KBM-7 (cell line): ENCODE measurements at regions not wholly inside any gene's neighbourhood (a gene's known extent, or its start where the extent isn't known, plus 50 kb on each side); places are given as distances from the start of the nearest gene placed in this dataset.
A peak's percentile ranks its signal among the peaks of the same experiment; 100 is the strongest.
"Not testable (repeated sequence)": the region's sequence is repeated elsewhere in the genome, so short reads cannot be mapped to it uniquely, and the experiment has no call there.

Experiments used
- DNase-seq: peaks from one replicate; pipeline ENCODE4 v3.0.0-alpha.2; 2015
- in situ Hi-C: fragments of 300-500 bp; cut with MboI; formaldehyde crosslinking; loops from 2 replicates; pipeline ENCODE4 v1.14.3; 2020; ENCODE audit warnings: low sequenced_read_pairs, low pct_unique_long_range_greater_than_20kb, mixed read lengths

DNA sequence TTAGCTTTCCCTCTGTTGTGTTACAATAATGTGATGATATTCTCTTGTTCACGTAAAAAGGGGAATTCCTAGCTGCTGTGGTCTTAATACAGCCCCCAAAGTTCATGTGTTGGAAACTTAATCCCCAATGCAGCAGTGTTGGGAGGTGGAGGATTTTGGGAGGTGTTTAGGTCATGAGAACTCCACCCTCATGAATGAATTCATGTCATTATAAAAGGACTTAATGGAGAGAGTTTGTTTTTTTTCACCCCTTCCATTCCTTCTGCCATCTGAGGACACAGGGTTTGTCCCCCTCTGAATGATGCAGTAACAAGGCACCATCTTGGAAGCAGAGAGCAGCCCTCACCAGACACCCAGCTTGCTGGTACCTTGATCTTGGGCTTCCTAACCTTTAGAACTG lies 253.4 kb upstream of the DDHD1 start:
- DNase-seq = no peak
- in situ Hi-C loops = no loop called here

DNA sequence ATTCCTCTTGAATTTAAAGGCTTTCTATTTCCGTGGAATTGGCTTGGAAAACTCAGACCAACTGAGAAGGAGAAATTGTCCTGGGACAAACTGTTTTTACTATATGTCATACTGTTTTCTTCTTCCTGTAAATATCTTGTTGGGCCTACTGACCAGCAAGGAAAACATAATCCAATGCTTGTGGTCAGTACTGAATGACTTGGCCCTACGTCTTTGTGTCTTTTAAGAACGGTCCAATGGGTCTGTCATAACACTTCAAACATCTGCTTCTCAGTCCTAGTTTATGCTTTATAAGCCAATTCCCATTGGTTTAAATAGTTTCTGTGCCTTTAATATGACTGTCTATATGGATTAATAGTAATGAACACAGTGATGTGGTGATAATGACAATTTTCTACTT lies 248.5 kb upstream of the DDHD1 start:
- in situ Hi-C loops = no loop called here

DNA sequence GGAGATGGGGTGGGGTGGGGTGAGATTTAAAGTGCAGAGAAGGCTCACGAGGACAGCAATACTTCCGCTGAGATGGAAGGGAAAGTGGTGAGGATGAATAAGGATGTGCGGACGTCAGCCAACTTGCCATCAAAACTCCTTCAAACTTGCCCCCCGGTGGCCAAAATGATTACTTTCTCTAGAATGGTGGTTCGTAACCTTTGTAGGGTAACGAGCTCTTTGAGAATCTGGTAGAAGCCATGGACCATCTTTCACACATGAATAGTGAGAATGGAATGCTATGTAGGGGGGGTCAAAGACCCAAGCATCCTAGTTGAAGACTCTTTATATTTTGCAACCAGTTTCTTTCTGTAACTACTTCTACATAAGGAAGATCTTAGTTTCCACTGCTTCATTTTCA lies 245.9 kb upstream of the DDHD1 start:
- DNase-seq = peak; percentile 38

More for the DNA sequence above, 248.5 kb upstream of the DDHD1 start:
- no peak for DNase-seq

DNA sequence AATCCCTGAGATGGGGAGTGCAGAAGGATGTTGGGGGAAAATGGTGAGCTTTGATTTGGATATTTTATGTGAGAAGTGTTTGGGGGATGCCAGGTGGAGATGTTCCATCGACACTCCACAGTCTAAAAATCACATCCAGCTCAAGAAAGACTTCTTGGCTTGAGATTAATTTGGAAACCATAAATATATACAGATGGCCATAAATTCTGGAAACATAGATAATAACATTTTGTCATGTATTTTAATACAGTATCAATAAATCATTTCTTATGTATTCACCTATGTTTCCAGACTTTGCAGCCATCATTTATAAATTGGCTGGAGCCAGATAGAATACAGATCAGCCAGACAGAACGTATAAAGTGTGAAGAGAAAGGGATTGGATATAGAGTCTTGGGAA lies 245.5 kb upstream of the DDHD1 start:
- in situ Hi-C loops = no loop called here

More for the DNA sequence above, 245.9 kb upstream of the DDHD1 start:
- in situ Hi-C loops = no loop called here

DNA sequence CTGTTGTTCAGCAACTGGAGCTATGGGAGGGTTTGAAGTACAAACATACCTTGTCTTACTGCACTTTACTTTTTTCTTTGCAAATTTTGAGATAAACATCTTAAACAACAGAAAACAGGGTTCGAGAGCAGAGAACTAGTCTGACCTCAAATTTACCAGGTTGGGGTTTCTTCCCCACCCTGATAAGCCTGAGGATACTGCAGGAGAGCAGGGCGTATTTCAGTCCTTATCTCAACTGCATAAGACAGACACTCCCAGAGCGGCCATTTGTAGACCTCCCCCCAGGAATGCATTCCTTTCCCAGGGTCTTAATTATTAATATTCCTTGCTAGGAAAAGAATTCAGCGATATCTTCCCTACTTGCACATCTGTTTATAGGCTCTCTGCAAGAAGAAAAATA lies 242.1 kb upstream of the DDHD1 start:
- in situ Hi-C loops, DNase-seq: not testable (repeated sequence)

More for the DNA sequence above, 245.5 kb upstream of the DDHD1 start:
- no peak for DNase-seq

DNA sequence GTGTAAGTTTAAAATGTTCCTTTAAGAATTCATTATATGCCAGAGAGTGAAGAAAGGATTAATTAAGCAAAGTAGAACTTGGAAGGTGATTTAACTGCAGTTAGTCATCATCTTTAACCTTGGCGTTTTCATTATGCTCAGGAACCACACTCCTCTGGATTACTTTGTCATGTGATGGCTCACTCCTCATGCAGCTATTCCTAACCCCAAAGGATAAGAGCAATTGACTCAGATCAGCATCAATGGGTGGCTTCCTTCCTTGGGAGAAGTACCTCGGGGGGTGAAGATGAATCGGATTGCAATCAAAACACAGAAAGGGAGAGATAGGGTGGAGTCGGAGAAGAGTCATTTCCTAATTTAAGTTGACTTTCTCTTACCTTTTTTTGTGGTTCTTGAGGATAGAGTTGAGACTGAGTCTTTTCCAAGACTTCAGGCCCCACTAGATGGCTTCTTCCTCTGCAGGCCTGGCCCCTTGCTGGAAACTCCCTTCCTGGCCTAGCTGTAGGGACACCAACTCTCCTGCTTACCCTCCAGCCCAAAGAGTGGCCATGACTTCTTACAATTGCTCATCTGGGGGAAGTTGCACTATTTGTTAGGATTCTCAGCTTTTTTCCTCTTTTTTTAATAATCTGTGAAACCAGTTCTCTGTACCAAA lies 238.6 kb upstream of the DDHD1 start:
- in situ Hi-C loops = no loop called here
- DNase-seq = no peak

DNA sequence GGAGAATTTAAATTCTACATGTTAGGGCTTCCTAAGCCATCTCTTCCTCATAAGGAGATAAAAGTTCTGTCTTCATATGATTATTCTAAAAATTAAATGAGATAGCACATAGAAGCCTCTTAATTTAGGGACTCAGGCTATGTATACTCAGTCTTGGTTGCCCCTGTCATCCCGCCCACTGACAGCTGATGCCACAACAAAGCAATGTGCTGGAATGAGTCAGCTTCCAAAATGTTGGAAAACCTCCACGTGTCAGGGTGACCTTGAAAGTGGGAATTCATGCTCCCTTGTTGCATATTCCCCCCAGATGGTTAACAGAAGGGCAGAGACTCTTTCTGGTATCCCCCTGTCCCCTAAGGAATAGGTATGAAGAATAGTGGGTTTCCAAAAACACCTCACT lies 238.0 kb upstream of the DDHD1 start:
- DNase-seq = no peak

DNA sequence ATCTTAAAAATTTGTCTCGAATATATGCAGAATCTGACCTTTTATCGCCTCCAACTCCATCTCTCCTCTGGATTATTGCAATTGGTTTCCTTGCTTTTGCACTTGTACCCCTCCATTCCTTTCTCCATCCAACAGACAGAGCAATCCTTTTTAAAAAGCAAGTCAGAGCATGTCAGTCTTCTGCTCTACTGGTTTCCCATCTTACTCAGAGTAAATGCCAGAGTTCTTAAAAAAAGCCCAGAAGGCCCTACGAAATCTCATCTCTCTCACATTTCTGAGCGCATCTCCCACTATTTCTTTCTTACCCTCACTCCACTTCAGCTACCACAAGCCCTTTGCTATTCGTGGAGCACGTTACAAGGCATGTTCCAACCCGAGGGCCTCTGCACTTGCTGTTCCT lies 236.9 kb upstream of the DDHD1 start:
- DNase-seq = no peak
- in situ Hi-C loops = no loop called here

More for the DNA sequence above, 238.0 kb upstream of the DDHD1 start:
- in situ Hi-C loops = no loop called here

DNA sequence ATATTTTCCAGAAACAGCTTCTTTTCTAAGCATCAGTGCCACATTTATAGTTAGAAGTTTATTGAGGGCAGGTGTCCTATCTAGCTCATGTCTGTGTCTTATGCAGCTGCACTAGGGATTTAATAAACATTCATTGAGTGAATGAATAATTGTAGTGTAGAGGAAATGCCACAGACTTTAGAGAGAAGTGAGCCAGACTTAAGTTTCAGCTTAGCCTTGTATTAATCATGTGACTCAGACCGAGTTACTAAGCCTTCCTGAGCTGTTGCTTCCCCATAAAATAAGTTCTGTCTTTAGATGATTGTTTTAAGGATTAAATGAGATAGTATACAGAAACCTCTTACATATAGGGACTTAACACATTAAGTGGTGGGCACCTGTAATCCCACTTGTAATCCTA lies 236.1 kb upstream of the DDHD1 start:
- no peak for DNase-seq
- in situ Hi-C loops = no loop called here

DNA sequence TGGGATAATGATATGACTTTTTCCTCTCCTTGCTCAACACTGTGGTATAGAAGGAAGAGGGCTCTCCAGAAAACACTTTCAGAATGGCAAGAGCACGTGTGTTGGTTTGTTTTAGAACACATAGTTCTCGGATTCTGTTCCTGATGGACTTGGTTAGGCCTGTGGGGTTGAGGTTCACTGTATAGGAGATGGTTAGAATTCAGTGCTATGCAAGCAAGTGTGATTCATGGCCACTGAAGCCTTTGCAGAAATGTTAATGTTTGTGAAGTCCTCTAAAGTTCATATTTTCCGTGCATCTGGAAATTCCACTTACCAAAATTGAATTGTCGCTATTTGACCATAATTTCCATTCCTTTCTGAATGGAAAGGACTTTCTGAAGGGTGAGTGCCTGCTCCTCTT lies 233.2 kb upstream of the DDHD1 start:
- in situ Hi-C loops = no loop called here

DNA sequence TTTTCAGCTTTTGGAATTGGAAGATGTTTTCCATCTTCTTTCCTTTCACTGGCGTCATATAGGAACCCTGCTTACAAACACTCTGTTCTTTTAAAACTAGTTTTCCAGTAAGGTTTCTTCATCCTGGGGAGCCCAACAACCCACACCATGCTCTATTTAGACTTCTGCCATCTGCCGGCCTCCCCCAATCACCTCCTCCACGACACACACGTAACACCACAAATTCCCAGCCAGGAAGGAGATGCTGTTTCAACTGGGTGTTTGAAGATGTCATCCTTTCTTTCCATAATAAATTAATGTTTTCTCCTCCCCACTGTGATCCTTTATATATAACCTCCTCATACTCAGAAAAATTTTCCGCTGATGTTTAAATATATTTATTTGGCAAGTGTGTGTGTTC lies 231.4 kb upstream of the DDHD1 start:
- no peak for DNase-seq
- in situ Hi-C loops = no loop called here

More for the DNA sequence above, 233.2 kb upstream of the DDHD1 start:
- DNase-seq = no peak

DNA sequence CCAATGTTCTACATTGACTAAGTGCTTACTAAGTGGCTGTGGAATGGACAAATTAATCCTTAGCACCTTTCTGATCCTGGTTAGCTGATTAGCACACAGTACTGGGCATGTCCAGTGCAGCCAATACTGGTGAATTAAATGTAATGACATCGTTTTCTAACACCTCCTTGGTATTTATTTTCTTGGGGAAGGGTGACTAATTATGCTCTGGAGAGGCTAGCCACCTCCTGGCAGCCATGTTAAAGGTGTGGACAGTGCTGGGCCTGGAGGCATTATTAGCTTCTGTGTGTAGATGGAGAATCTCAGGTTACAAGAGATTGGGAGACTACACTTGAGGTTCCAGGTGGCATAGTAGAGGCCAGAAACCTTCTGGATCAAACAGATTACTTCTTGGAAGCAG lies 230.9 kb upstream of the DDHD1 start:
- no peak for DNase-seq
- in situ Hi-C loops = no loop called here

DNA sequence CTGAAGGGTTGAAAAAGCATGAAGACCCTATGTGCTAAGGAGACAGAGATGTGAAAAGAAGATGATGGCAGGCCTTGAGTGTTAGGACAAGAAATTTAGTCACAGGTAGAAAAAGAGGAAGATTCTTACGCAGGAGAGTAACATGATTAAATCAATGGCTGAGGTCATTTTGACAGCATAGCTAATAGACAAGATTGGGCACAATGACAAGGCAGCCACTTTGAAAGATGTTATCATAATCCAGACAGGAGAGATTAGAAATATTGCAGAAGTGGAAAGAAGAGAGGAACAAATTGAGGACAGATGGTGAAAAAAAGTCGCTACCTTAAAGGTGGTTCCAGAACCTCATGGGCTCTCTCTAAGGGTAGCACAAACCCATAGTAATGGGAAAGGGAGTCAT lies 228.8 kb upstream of the DDHD1 start:
- in situ Hi-C loops = no loop called here
- DNase-seq = no peak

DNA sequence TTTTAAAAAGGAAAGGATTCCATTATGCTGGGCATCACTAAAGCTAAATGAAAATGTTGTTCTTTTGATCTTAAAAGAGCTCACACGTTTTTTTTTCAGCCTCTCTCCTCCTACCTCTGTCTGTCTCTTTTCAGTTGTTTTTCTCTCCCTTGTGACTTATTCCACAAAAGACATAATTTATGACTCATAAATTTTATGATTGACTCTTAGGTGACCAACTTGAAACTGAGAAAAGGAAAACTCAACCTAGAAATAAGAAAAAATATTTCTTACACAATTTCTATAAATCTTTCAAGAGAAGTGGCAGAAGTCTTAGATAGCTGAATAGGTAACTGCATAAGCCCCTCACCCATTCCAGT lies 227.7 kb upstream of the DDHD1 start:
- no peak for DNase-seq
- in situ Hi-C loops = no loop called here

DNA sequence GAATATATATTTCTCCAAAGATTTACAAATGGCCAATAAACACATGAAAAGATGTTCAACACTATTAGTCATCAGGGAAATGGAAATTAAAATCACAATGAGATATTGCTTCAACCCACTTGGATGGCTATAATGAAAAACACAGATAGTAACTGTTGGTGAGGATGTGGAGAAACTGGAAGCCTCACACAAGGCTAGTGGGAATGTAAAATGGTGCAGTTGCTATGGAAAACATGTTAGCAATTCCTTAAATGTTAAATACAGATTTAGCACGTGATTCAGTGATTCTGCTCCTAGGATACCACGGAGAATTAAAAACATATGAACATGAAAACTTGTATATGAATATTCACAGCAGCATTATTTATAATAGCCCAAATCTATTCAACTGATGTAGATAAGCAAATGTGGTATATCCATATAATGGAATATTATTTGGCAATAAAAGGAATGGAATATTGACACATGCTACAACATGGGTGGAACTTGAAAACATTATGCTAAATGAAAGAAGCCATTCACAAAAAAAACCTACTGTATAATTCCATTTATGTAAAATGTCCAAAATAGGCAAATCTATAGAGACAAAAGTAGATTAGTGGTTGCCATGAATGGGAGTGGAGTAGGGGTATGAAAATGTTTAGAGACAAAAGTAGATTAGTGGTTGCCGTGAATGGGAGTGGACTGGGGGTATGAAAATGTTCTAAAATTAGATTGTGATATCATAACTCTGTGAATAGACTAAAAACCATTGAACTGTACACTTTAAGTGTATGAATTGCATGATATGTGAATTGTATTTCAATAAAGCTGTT lies 227.1 kb upstream of the DDHD1 start:
- in situ Hi-C loops = no loop called here
- no peak for DNase-seq

DNA sequence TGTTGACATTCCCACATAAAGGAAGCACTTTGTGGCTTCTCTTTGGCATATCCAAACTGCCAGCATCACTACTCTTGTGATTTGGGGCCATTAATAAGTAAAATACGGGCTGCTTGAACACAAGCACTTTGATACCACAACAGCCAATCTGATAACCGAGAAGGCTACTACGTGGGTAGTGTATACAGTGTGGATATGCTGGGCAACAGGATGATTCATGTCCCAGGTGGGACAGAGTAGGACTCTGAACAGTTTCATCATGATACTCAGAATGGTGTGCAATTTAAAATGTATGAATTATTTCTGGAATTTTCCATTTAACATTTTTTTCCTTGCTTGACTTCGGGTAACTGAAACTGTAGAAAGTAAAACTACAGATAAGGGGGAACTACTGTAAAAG lies 225.0 kb upstream of the DDHD1 start:
- in situ Hi-C loops = no loop called here
- no peak for DNase-seq

DNA sequence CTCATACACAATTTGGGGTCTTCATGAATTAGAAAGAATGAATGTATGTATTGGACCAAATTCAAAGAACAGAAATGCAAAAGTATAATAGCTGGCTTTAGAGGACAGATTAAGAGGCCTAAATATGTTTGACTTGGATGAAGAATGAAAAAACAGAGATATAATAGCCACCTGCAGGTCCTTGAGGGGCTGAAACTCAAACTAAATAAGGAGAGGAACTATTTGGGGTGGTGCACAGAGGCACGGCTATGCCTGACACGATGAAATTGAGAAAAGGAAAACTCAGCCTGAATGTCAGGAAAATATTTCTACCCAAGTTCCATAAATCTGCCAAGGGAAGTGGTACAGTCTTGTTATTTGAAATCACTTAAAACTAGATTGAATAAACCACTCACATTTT lies 222.9 kb upstream of the DDHD1 start:
- DNase-seq = no peak
- in situ Hi-C loops = no loop called here

DNA sequence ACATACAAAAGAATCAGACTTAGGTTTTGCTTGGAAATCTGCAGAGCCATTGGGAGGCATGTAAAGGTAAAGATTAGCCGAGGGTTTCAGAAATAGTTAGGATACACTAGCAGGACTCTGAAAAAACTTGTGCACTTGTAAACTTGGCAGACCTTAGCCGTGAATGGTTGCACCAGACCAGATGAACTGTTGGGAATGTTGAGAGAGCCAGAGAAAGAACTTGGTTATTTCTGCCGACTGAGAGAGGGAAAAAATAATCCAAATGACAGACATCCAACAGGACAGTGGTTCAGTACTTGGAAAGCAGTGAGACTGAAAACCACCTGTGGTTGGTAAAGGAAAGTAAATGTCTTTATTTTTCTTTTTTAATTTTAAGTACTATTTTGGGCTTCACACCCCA lies 222.5 kb upstream of the DDHD1 start:
- in situ Hi-C loops = no loop called here
- DNase-seq = no peak

DNA sequence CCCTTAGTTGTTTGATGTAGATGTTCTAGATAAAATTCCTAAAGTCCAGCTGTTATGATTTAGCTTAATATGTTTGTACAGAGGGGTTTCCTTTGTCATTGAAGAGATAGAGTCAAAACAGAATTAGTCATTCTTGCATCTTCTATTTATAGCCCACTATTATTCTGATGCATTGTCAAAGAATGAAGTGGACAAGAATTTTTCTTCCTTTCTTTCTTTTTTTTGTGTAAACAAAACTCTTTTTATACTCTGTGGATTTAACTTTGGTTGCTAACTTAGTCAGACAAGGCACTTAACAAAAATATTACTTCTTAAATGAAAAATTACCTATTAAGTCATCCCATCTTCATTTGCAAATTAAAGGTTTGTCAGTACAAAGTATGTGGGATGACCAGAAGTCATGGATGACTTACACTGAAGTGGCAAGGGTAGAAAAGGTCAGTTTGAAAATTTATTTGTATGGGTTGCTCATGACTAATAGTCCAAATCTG lies 215.6 kb upstream of the DDHD1 start:
- no peak for DNase-seq
- in situ Hi-C loops = no loop called here

DNA sequence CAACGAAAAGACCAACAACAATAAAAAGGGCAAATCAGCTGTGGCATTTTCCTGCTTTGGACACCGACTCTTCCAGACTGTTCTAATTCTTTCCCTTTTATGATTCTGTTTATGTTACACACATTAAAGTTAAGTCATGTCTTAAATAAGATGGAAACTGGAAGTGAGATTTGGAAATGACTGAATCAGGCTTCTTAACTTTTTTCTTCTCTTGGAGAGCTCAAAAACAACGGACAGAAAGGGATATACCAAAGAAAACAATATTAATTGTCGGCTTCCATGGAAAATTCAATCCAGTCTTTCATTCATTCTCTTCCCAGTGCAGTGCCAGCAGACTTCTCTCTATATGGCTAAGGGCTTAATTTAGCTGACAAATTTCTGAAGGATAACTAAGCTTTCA lies 214.9 kb upstream of the DDHD1 start:
- in situ Hi-C loops = no loop called here
- no peak for DNase-seq

DNA sequence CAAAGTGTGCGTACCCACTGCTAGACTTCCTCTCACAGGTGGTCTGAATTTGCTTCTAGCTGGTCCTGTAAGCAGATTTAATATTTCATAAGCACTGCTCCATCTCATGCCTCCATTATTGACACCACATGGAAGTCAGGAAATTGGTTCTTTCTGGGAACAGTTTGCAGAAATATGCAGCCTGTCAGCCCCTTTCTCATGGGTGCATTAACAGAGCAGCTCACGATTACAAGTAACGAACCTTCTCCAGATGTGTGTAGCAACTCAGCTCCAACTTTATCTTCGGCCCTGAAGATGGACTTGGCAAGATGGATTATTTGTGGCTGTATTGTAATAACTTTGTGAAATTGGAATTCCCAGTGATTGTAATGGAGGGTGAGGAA lies 214.5 kb upstream of the DDHD1 start:
- in situ Hi-C loops = no loop called here
- no peak for DNase-seq
